WTC11 (cell line): ENCODE measurements at regions not wholly inside any gene's neighbourhood (a gene's known extent, or its start where the extent isn't known, plus 50 kb on each side); places are given as distances from the start of the nearest gene placed in this dataset.

Experiments used
- RELA ChIP-seq: sonication (generic); formaldehyde crosslinking; IDR thresholded peaks from 2 replicates; pipeline ENCODE4 v1.8.1; 2022; ENCODE audit warnings: missing genetic modification reagents, mild to moderate bottlenecking, borderline replicate concordance
- SMAD3 ChIP-seq: sonication (generic); formaldehyde crosslinking; IDR thresholded peaks from 2 replicates; pipeline ENCODE4 v1.8.0; 2022; ENCODE audit warnings: missing genetic modification reagents, mild to moderate bottlenecking, borderline replicate concordance
- TCF7 ChIP-seq: sonication (generic); formaldehyde crosslinking; IDR thresholded peaks from 2 replicates; pipeline ENCODE4 v1.8.0; 2022; ENCODE audit warnings: mild to moderate bottlenecking, low read depth, missing genetic modification reagents, moderate library complexity
- TF ChIP-seq, protein P1 (sequence below): fragments of 200-600 bp; IDR thresholded peaks from 2 replicates; pipeline ENCODE4 v1.8.0; 2022; ENCODE audit warnings: antibody characterized with exemption
- TF ChIP-seq, protein P2 (sequence below): sonication (generic); formaldehyde crosslinking; IDR thresholded peaks from 2 replicates; pipeline ENCODE4 v1.8.0; 2022; ENCODE audit warnings: mild to moderate bottlenecking, missing genetic modification reagents

DNA sequence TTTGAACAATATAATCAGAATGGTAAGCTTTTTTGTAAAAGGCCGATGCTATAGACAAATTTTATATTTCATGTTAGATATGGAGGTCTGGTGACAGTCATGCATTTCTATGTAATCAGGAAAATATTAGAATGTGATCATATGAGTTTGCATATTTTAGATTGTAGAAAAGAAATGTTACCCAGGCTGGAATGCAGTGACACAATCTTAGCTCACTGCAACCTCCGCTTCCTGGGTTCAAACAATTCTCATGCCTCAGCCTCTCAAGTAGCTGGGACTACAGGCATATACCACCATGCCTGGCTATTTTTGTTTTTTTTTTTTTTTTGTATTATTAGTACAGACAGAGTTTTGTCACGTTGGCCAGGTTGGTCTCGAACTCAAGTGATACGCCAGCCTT is 152.0 kb downstream of the LMLN start:
- TF ChIP-seq, protein P1, sequence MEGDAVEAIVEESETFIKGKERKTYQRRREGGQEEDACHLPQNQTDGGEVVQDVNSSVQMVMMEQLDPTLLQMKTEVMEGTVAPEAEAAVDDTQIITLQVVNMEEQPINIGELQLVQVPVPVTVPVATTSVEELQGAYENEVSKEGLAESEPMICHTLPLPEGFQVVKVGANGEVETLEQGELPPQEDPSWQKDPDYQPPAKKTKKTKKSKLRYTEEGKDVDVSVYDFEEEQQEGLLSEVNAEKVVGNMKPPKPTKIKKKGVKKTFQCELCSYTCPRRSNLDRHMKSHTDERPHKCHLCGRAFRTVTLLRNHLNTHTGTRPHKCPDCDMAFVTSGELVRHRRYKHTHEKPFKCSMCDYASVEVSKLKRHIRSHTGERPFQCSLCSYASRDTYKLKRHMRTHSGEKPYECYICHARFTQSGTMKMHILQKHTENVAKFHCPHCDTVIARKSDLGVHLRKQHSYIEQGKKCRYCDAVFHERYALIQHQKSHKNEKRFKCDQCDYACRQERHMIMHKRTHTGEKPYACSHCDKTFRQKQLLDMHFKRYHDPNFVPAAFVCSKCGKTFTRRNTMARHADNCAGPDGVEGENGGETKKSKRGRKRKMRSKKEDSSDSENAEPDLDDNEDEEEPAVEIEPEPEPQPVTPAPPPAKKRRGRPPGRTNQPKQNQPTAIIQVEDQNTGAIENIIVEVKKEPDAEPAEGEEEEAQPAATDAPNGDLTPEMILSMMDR: no peak
- TF ChIP-seq SMAD3 (CRISPR knock-in tag) (no peak), RELA (no peak), TCF7 (CRISPR knock-in tag) (no peak)
- TF ChIP-seq, protein P2, sequence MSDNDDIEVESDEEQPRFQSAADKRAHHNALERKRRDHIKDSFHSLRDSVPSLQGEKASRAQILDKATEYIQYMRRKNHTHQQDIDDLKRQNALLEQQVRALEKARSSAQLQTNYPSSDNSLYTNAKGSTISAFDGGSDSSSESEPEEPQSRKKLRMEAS (CRISPR knock-in tag): no peak
